ENCODE measurements at regions not wholly inside any gene's neighbourhood (a gene's known extent, or its start where the extent isn't known, plus 50 kb on each side); places are given as distances from the start of the nearest gene placed in this dataset.

GRCh38 chr20:52246366-52246765 is 54.8 kb upstream of the ZFP64 start:
- in situ Hi-C loops (cut with MboI; ENCODE audit: low sequenced_read_pairs, unreplicated experiment): no loop called here
- TF ChIP-seq CTCF (IDR thresholded peaks at IDR 0.05; ENCODE audit: borderline replicate concordance, control extremely low read depth, extremely low read depth, insufficient read depth, missing control alignments): no peak
- DNase-seq (ENCODE audit: low spot score): no peak

- DNase-seq (ENCODE audit: low spot score): no peak
- no peak for TF ChIP-seq CTCF (IDR thresholded peaks at IDR 0.05; ENCODE audit: borderline replicate concordance, control extremely low read depth, extremely low read depth, insufficient read depth, missing control alignments)
- in situ Hi-C loops (cut with MboI; ENCODE audit: low sequenced_read_pairs, unreplicated experiment): no loop called here
Observed at GRCh38 chr20:52244702-52245101, 53.1 kb upstream of the ZFP64 start.

GRCh38 chr20:52242237-52243230 is 51.0 kb upstream of the ZFP64 start:
- no peak for TF ChIP-seq CTCF (IDR thresholded peaks at IDR 0.05; ENCODE audit: borderline replicate concordance, control extremely low read depth, extremely low read depth, insufficient read depth, missing control alignments)
- in situ Hi-C loops (cut with MboI; ENCODE audit: low sequenced_read_pairs, unreplicated experiment): no loop called here
- DNase-seq (ENCODE audit: low spot score): peak; percentile 34

Data from GM13976 (cell line).